Muscle of back (tissue), 3 donors: ENCODE measurements at regions not wholly inside any gene's neighbourhood (a gene's known extent, or its start where the extent isn't known, plus 50 kb on each side); places are given as distances from the start of the nearest gene placed in this dataset.
A peak's percentile ranks its signal among the peaks of the same experiment; 100 is the strongest.

Experiments
- DNase-seq, 3 donors: peaks; one replicate each; pipeline versions ENCODE4 v3.0.0 to v3.0.0-alpha.2; 2013

DNA sequence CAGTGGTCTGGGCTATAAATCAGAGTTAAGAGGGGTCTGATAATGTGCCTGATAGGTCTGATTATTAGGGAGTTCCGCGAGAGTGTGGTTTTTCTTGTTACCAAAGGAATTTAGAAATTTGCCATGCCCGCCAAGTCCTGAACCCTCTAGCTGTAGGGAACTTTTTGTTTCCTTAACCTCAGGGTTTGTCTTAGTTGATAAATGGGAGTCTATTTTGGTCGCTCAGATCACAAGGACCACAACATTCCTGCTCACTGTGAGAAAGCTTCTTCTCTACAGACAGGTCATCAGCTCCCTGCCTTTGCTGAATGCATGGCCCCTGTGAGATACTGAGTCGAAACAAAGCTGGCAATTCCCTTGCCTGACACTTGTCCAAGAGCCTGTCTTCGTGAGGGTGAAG, 497.8 kb downstream of the HS3ST4 start:
- no peak for DNase-seq

DNA sequence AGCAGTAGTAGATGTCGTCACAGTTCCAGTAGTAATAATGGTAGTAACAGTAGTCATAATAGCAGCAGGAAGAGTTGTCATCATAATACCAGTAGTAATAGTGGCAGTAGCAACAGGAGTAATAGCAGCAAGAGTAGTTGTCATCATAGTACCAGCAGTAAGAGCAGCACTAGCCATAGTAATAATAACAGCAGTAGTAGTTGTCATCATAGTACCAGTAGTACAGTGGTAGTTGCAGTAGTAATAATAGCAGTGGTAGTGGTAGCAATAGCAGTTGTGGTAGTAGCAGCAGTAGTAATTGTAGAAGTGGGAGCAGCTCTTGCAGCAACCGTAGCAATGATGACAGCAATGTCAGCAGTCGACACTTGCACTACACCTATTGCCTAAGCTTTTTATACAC, 502.8 kb downstream of the HS3ST4 start:
- no peak for DNase-seq

DNA sequence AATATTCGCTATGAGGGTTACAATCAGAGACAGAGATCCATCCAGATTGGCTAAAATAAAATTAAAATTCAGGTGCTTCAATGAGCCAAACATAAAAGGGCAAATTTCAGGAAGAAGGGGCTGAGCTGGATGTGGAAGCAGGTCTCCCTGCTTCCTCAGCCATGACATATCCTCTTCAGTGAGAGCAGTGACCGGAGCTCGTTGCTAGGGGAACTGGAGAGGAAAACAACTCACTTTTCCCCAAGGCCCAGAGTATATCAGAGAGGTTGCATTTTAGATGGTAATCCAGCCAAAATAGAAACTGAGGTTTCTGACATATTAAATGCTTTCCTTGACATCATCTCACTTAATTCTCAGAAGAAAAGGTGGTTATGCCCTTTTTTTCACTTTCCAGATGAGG, 503.5 kb downstream of the HS3ST4 start:
- DNase-seq: peak; percentile 8 to 57 (median 32)

DNA sequence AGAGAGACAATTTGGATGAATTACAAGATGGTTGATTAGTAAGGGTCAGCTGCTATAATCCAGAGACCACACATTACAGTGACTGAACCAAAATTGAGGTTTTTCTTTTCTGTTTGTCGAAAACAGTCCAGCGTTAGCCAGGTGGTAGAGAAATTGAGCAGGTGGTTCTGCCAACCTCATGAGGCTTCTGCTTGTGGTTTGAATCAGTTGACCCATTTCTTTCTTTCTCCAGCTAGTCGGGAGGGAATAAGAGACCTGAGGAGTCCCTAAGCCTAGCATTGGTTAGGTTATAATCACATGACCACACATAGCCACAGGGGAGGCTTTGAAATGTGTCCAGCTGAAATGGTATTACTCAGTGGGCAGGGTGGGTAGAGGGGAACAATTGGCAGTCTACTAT, 504.6 kb downstream of the HS3ST4 start:
- DNase-seq: peak in 1 of 3 donors; percentile 32

DNA sequence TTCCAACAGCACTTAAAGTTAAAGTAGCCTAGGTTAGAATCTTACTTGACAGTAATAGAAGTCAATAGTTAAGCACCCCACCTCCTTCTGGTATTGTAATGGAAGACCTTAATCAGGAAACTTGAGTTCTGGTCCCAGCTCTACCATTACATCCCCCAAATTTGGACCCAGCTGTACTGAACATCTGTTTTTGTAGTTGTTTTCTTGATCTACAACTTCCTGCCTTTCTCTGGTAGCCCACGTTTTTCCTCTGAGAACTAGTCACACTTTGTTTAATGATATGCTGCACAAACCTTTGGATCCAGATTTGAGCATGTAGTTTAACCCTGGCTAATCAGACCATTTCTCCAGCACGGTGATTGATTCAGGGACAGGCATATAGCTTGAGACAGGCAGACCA, 505.0 kb downstream of the HS3ST4 start:
- DNase-seq: peak in 2 of 3 donors; percentile 15 to 59

DNA sequence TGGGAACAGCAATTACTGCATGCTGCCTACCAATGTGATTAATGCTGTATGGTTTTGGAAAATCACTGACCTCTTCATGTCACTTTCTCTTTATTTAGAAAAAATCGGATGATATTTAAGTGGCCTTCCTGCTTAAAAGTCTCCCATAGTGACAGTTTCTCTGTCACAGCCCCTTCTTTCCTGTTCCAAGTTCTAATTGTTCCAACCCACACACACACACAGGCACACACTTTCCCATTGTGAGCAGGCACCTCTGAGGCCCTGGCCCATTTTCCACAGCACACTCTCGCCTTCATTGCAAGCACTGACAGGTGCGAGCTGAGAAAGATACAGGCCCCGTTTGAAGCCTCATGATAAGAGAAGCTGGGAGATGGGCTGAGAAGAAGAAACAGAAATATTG, 505.9 kb downstream of the HS3ST4 start:
- DNase-seq: no peak

DNA sequence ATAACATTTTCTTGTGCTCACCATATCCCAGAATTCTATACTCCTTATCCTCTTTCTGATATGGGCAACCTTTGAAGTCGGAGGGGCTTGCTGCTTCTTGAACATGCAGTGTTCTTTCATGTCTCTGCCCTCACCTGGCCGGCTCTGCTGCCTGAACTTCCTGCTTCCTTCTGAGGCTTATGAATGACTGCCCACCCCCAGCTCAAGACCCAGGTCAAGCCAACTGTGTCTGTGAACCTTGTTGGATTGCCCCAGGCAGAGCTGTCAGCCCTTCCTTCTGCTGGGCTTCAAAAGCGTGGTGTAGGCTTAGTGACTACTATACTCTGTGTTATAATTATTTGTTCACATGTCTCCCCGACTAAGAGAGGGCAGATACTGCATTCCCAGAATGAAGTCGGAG, 506.5 kb downstream of the HS3ST4 start:
- DNase-seq: no peak

DNA sequence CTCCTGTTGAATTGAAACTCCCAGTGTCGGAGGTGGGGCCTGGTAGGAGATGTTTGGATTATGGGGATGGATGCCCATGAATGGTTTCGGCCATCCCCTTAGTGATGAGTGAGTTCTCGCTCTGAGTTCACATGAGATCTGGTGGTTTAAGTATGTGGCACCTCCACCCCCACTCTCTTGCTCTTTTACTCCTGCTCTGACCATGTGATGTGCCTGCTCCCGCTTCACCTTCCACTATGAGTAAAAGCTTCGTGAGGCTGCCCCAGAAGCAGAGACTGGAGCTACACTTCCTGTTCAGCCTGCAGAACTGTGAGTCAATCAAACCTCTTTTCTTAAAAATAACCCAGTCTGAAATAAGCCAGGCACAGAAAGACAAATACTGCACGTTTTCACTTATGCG, 512.4 kb downstream of the HS3ST4 start:
- no peak for DNase-seq

DNA sequence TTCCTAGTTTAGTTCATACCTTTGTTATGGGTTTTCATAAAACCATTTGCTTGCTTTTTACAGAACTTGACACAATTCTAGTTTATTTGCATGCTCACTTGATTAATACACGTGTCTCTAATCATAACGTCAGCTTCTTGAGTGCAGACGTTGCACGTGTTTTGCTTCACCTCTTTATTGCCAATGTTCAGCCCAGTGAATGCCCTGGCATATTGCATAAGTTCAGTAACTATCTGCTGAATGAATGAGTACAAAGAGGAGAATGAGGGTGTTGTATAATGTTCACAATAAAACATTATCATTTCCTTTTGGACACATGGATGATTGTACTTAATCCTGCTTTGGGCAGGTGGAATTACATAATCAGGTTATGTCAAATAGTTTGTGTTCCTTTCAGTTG, 519.8 kb downstream of the HS3ST4 start:
- DNase-seq: no peak

DNA sequence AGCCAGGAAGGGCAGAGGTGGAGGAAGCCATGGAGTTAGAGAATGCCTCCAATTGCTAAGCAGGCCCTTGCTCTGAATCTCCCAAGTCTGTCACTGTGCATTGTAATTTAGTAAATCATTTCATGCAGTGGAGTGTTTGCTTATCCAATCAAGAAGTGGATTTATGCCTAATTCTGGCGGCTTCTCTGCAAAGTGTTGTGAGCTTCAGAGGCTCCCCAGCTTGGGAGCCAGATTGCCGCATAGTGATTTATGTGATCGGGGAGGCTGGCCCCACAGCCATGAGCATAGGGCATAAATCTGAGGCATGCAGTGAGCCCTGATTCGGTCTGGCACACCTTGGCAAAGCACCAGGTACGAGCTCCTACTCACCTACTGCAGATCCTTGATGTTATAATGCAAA, 520.8 kb downstream of the HS3ST4 start:
- DNase-seq: no peak

DNA sequence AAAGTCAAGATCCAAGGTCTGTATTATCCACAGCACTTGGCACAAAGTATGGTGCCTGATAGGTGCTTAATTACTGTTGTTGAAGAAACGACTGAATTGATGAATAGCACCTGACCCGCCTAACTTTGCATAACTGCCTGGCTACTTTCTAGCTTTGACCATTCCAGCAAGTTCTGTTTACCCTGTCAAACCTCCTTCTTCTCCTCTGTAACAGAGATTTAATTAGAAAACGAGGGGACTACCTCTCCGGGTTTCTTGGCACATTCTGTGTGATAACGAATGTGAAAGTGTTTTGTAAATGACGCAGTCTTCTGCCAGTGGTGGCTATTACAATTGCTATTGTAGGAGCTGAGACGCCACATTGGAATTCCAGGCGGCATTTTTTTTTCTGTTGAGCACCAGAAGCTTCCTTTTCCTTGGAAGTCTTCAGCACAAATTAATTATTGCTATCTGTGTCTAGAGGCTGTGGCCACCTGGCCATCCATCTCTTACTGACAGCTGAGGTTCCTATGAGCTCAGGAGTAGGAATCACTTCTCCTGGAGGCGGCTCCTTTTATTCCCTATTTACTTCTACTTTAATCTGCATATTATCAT, 522.9 kb downstream of the HS3ST4 start:
- DNase-seq: no peak

DNA sequence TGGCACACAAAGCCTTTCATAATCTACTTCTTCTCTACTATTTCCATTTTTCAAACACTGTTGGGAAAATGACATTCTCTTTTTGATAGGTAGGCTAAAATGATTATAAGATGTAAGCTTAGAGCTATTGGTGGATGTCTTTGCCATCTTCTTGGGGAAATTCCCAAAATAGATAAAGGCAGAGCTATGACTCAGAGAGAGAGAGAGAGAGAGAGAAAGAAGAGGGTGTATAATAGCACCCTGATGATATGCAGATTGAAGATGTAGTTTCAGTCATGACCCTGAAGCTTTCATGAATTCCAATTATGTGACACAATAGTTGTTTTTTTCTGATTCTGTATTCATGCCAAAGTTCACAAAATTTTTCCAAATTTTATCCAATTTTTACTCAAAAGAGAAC, 529.1 kb downstream of the HS3ST4 start:
- DNase-seq: no peak

DNA sequence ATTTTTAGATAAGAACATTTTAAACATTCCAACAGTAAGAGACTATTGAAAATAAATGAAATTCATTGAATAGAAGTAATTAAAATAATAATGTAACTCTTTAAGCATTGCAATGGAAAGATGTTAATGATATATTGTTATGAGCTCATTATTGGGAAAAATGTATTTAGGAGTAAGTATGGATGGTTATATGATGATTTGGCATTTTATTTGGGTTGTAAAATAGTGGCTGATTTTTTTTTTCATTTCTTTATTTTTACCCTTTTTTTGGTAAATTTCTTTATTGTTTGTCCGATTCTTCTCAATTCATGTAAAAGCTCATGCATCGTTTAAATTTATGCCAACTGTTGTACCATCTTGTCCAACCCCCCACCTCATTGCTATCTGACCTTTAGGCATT, 539.9 kb downstream of the HS3ST4 start:
- no peak for DNase-seq

DNA sequence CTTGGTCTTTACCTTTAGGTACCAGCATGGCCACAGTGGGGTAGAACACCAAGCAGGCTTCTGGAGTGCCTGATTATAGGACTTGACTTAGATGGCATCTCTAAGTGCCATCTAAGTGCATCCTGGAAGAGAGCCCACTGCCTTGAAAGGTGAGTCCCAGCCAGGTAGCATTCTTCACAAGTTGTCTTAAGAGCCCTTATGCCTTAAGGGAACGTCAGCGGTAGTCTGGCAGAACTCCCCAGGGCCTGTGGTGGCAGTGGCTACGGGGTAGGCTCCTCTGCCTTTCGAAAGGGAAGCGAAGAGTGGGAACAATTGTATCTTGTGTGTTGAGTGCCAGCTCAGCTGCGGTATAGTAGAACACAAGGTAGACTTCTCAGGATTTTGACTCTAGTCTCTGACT, 549.0 kb downstream of the HS3ST4 start:
- no peak for DNase-seq

DNA sequence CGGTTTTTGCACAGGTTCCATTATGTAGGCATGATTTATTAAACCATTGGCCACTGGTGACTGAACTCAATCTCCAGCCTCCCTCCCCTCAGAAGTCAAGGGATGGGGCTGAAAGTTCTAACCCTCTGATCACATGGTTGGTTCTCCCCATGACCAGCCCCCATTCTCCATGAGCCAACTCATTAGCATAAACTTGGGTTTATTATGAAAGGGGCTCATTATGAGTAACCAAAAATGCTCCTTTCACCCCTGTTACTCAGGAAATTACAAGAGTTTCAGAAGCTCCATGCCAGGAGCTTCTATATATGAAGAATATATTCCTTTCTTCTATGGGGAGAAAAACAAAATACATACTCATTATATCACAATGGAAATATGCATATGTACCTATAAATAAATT, 555.3 kb downstream of the HS3ST4 start:
- DNase-seq: no peak

DNA sequence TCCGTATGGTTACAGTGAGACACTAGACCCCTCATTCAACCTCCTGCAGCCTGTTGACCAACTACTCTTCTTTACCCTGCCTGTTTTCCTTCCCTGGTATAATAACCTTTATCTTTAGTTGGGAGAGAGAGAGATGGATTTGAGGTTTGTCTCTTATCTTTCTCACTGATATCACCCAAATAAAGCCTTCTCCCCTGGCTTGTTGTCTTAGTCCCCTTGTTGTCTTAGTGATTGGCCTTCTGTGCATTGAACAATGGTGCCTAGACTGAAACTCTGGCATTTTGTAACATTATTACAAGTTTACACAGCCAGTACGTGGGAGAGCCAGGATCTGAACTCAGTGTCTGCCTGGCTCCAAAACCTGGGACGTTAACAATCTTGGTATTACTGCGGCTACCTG, 560.8 kb downstream of the HS3ST4 start:
- DNase-seq: no peak

DNA sequence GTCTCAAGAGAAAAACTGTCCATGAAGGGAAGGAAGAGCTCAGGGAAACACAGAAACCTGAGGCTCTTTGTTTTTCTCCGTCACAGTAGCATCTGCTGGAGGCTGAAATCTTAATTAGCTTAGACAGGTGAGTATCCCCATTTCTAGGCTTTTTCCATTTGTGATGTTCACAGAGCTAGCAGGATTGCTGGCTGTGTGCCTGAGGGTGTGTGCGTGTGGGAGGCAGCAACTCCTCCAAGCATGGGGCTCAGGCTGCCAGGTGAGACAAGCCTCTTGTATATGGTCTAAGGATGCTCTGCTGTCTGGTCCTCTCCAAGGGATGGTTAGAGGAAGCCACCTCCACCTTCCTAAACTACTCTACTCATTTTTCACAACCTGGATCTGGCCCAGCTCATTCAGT, 569.9 kb downstream of the HS3ST4 start:
- no peak for DNase-seq

DNA sequence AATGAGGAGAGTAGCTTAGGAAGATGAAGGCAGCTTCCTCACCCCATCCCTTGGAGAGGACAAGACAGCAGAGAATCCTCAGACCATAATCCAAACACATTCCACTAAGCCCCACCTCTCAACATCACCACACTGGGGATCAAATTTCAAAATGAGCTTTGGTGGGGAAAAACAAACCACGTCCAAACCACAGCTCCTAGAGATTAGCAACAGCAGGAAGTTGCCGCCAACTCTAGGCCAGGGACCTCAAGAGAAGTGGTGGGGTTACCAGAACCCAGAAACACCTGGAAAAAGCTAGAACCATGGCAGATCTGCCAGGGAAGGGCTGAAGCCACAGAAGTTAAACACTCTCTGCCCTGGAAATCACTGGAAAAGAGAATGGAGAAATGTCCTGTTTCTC, 571.6 kb downstream of the HS3ST4 start:
- no peak for DNase-seq

DNA sequence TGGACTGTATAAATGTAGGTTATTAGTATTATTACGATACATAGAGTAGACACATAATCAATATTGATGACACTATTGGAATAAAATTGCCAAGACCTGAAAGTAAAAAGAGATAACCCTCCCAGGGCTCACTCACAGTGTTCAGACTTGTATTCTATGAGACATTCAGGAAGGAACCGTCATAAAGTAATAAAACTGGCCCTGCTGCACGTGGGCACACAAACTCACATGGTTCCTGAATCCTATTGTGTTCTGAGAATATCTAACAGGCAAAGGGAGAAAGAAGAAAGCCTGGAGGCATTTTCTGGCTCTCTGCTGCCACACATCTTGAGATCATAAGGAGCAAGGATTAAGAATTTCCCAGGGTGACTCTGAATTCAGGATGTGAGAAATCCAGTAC, 575.9 kb downstream of the HS3ST4 start:
- DNase-seq: no peak

DNA sequence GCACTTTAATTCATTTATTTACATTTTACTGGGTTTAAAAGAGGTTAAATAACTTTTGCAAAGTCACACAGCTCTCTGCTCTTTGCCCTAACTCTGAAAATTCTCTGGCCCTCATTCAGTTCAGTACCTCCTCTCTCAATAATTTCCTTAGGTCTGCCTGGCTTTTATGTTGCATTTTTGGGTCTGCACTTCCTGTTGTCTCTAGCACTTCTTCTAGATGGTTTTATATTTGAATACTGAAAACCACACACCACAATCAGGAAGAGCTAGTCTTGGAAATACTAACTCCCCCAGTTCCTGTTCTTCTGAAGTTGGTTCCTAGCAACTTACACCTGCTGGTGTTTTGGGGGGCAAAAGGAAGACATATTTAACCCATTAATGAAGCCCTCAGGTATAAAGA, 577.9 kb downstream of the HS3ST4 start:
- no peak for DNase-seq

DNA sequence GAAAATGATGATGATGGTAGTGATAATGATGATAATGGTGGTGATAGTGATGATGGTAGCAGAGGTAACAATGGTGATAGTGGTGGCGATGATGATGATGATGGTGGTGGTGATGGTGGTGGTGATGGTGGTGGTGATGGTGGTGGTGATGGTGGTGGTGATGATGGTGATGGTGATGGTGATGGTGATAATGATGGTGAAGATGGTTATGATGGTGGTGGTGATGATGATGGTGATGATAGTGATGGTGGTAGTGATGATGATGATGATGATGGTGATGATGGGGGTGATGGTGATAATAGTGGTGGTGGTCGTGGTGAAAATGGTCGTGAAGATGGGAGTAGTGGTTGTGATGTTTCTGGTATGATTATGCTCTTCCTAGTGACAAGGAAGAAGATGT, 581.8 kb downstream of the HS3ST4 start:
- no peak for DNase-seq

DNA sequence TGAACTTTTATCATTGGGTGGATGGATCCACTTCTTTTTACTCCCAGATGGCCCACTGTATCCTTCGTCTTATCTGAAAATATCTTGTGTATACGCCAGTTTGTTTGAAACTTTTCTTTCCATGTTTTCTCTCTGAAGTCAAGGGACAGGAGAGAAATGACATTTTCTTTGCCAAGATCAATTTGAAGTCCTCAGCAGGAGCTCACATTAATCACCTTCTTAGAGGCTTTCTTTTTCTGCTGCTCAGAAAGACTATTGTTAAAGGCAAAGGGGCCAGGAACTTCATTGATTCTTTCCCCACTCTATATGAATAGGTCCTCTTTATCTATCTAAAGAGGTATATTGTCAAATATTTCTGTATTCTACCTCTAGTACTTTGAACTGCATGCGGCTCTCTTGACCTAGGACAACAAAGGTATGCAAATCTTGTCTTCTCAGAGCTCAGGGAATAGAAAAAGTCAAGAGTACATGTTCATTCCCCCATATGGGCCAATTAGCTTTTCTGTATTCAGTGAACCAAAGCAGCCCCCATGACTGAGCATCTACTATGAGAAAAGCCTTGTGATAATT, 583.3 kb downstream of the HS3ST4 start:
- DNase-seq: no peak

DNA sequence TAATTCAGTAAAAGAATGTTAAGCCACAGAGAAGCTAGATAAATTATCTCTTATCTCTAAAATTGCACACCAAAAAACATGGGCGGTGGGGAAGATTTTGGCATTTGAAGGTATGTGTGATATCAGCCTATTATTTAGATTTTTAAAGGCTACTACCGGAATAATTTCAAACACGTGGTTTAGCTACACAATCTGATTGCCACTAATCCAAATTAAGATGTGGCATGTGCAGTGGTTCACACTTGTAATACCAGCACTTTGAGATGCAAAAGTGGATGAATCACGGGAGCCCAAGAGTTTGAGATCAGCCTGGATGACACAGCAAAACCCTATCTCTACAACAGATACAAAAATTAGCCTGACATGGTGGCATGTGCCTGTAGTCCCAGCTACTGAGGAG, 584.5 kb downstream of the HS3ST4 start:
- DNase-seq: no peak

DNA sequence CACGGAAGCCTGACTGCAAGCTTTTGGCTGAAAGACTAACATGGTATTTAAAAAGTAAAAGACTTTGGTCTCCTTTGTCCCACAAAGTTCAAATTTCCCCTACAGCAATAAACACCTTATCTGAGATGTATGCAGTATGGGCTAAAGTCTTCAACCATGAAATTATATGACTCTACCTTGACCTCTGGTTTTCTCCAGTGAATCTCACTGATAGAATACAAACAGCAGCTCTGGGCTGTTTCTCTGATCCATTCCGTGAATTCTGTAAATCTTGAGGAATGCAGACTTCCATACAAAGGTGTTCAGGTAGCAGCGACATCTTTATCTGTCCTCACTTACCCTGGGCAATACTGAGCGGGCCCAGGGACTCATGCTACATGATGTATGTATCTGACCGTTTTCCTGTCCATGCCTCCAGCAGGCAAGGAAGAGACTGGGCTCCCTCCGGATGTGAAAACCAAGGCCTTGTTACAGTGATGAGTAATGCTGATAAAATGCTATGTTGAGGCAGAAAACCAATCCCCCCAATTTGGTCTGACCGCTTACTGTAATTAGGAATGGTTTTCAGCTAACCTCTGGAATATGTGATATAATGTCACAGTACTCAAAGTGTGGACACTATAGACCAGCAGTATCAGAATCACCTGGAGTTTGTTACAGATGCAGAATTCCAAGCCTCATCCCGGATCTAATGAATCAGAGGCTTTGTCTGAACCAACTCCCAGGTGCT, 589.8 kb downstream of the HS3ST4 start:
- no peak for DNase-seq
